GF-D8 (cell line): ENCODE measurements at regions not wholly inside any gene's neighbourhood (a gene's known extent, or its start where the extent isn't known, plus 50 kb on each side); places are given as distances from the start of the nearest gene placed in this dataset.

Experiments
- DNase-seq: peaks from one replicate; lab custom pipeline; 2025; lab: John Stamatoyannopoulos, UW

- DNase-seq, result no peak
Measured at GRCh38 chr14:86057018-86057667, 527.2 kb downstream of the FLRT2 start.

- DNase-seq, result no peak
Measured at GRCh38 chr14:86055512-86056075, 525.6 kb downstream of the FLRT2 start.

DNA sequence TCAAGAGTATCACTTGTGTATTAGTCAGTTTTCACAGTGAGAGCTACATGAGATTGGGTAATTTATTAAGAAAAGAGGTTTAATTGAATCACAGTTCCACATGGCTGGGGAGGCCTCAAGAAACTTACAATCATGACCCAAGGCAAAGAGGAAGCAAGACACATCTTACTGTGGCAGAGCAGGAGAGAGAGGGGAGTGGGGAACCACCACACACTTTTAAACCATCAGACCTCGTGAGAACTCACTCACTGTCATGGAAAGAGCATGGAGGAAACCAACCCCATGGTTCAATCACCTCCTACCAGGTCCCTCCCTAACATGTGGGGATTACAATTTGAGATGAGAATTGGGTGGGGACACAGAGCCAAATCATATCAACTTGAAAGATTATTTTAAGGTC, 522.9 kb downstream of the FLRT2 start:
- DNase-seq, result no peak

DNA sequence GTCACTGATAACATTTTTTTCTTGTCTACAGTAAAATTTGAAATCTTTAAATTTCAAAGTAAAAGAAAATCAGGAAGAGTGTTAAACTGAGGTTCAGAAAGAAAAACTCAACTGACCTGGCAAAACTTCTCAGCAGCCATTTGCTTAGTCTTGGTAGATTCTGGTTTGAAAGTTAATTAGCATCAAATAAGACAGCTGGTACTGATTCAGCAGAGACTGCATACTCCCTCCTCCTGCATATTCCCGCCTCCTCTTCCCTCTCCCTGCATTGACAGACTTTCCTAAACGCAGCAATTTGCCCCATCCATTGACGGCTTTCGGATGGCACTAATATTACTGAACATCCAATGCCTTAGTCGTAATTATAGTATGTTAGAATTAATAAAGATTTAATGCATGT, 520.8 kb downstream of the FLRT2 start:
- DNase-seq, result no peak

- no peak for DNase-seq
Measured at GRCh38 chr14:86050072-86050683, 520.2 kb downstream of the FLRT2 start.

DNA sequence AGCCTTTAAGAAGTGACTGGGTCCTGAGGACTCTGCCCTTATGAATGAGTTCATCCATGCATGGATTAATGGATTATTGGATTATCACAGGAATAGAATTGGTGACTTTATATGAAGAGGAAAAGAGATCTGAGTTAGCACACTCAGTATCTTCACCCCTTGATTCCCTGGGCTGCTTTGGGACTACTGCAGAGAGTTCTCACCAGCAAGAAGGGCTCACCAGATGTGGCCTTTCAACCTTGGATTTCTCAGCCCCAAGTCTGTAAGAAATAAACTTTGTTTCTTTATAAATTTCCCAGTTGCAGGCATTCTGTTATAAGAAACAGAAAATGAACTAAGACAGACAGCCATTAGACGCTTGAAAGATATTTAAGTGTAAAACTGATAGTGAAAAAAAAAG, 509.2 kb downstream of the FLRT2 start:
- DNase-seq, result no peak

DNA sequence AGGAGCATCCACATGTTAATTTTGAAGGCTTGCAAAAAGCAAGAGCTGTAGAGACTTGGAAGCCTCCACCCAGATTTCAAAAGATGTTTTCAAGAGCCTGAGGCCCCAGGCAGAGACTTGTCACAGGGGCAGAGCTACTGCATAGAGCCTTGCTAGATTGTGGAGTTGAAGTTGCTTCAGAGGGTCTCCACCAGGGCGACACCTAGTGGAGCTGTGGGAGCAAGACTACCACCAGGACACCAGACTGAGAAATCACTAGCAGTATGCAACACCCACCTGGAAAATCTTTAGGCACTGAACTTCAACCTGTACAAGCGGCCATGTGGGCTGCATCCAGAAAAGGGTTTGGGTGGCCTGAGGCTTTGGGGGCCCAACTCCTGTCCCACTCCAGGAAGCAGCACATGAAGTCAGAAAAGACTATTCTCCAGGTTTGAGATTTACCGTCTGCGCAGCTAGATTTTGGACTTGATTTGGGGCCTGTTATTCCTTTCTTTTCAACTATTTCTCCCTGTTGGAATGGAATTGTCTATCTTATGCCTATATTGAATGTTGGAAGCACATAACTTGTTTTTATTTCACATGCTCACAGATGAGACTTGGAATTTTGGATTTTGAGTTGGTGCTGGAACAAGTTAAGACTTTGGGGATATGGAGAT, 508.6 kb downstream of the FLRT2 start:
- no peak for DNase-seq

GRCh38 chr14:86035882-86036281, 505.9 kb downstream of the FLRT2 start:
- no peak for DNase-seq

GRCh38 chr14:86027990-86028389, 498.0 kb downstream of the FLRT2 start:
- no peak for DNase-seq

DNA sequence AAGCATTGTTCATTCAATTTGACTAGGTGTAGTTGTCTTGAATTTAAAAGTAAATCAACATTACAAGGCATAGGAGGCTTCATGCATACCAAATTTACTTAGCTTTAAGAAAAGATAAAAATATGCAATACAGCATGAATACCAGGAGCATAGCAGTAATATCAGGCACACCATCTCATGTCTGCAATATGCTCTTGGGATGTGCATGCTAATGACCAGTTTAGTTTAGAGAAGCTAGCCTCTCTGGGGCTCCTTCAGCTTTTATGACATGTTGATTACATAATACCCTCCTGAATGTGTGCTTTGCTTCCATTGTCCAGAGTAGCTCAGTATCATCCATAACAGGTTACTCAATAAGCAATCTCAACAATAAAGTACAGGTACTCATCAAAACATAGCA, 497.2 kb downstream of the FLRT2 start:
- DNase-seq, result no peak

- no peak for DNase-seq
Measured at GRCh38 chr14:86022031-86022629, 492.2 kb downstream of the FLRT2 start.

DNA sequence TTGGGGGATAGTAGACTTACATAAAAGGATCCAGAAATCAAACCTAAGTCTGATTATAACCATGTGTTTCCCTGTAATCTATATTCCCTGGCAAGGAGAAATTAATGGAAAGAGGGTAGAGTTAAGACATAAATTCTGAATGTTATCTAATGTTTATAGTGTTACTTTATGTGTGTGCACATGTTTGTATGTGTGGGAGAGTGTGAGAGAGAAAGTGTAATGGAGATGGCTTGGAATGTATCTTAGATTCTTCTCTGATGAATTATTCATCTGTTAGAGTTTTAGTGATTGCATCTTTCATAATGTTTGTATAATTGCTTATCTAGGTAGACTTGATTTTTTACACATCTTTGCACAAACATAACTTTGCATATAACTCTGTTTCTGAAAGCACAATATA, 490.9 kb downstream of the FLRT2 start:
- DNase-seq, result no peak

GRCh38 chr14:86015941-86016340, 486.0 kb downstream of the FLRT2 start:
- no peak for DNase-seq

DNA sequence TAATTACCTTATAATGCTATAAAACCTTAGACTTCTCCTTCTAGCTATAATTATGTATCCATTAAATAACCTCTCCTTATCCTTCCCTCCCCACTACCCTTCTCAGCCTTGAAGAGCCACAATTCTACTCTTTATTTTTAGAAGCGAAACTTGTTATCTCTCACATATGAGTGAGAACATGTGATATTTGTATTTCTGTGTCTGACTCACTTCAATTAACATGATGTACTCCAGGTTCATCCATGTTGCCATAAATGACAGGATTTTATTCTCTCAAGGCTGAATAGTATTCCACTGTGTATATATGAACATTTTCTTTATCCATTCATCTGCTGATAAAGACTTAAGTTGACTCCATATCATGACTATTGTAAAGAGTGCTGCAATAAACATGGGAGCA, 485.6 kb downstream of the FLRT2 start:
- DNase-seq, result no peak

DNA sequence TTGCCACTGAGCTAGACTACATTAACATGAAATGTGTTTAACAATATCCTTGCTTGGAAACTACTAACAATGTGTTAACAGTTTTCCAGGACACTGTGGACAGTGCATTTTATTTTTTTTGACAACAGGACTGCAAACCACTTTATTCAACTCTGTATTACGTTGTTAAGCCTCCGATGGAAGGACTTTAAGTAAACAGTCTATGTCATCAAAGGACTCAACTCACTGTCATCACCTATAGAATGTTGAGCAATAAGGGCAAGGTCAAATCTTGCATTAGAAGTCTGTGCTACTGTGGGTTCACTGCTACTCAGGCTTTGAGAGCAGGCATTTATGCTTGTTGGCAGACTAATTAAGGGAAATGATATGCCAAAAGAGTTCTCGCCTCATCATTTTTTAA, 483.7 kb downstream of the FLRT2 start:
- DNase-seq, result no peak

GRCh38 chr14:86012461-86012860, 482.5 kb downstream of the FLRT2 start:
- DNase-seq, result no peak

DNA sequence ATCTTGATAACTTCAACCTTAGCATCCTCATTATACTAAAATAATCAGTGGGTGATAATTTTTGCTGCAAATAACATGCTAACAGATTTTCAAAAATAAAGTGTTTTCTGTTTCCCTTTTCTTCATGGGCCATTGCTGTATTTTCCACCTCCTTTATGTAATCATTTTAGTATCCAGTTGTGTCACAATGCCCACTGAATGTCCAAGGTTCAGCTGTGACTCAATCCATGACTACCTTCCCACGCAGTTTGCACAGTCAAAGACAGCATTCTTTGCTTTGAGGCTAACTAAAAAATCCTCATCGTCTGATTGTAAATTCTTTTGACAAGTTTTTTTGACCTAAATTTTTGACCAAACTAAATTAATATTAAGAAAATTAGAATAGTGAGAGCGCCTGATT, 474.1 kb downstream of the FLRT2 start:
- DNase-seq, result no peak

- DNase-seq, result no peak
Measured at GRCh38 chr14:85996551-85996950, 466.6 kb downstream of the FLRT2 start.

GRCh38 chr14:85991156-85991555, 461.2 kb downstream of the FLRT2 start:
- DNase-seq, result no peak

GRCh38 chr14:85987907-85988306, 458.0 kb downstream of the FLRT2 start:
- no peak for DNase-seq

- no peak for DNase-seq
Measured at GRCh38 chr14:85987292-85987691, 457.3 kb downstream of the FLRT2 start.

DNA sequence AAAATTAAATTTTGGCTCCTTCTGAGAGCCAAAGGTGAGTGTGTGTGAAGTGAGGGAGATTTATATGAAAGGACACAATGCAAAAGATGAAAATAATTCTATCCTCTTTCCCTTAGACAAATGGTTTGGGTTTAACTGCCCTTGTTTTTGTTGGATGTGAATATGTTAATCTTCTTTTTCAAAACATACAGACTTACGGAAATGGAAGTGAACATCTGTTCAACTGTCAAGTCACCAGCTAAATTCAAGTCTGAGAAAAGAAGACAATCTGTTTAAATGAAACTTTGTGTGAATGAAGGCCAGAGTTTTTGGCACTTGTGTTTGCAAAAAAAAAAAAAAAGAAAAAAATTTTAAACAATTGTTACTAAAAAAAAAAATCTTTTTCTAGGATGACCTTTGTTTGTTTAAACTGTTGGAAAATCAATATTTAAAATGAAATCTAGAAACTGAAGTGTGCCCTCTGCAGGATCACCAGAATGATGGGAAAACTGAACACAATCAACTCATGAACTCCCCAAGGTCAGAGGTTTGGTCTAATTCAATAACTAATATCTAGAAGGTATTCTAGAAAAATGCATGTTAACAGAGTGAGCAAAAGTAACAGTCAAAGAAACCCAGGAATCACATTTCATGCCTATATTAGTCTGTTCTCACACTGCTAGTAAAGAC, 448.8 kb downstream of the FLRT2 start:
- DNase-seq, result no peak
